Nephron progenitor cell (in vitro differentiated cells): ENCODE measurements at regions not wholly inside any gene's neighbourhood (a gene's known extent, or its start where the extent isn't known, plus 50 kb on each side); places are given as distances from the start of the nearest gene placed in this dataset.
"Not testable (repeated sequence)": the region's sequence is repeated elsewhere in the genome, so short reads cannot be mapped to it uniquely, and the experiment has no call there.

Experiments used
- DNase-seq: peaks from one replicate; pipeline ENCODE4 v3.0.0; 2021
- H3K27ac Mint-ChIP-seq: 2 replicates; pipeline ENCODE4 v1.8.0; 2021; ENCODE audit warnings: mild to moderate bottlenecking, moderate library complexity, mixed read lengths
- H3K27me3 Mint-ChIP-seq: 2 replicates; pipeline ENCODE4 v1.8.0; 2021; ENCODE audit warnings: mild to moderate bottlenecking, low read depth, mixed read lengths; ENCODE audit not compliant: poor library complexity
- H3K36me3 Mint-ChIP-seq: 2 replicates; pipeline ENCODE4 v1.8.0; 2021; ENCODE audit warnings: low read depth, mixed read lengths
- H3K4me1 Mint-ChIP-seq: 2 replicates; pipeline ENCODE4 v1.8.0; 2021; ENCODE audit warnings: mixed read lengths
- H3K4me3 Mint-ChIP-seq: 2 replicates; pipeline ENCODE4 v1.8.0; 2021; ENCODE audit warnings: mild to moderate bottlenecking, moderate library complexity, mixed read lengths
- H3K9me3 Mint-ChIP-seq: 2 replicates; pipeline ENCODE4 v1.8.0; 2021; ENCODE audit warnings: mild to moderate bottlenecking, moderate library complexity, mixed read lengths
- TF ChIP-seq, protein P1 (sequence below): fragments of 200-600 bp; sonication (generic); IDR thresholded peaks from 2 replicates; pipeline ENCODE4 v1.5.0; 2021; ENCODE audit warnings: antibody characterized with exemption

DNA sequence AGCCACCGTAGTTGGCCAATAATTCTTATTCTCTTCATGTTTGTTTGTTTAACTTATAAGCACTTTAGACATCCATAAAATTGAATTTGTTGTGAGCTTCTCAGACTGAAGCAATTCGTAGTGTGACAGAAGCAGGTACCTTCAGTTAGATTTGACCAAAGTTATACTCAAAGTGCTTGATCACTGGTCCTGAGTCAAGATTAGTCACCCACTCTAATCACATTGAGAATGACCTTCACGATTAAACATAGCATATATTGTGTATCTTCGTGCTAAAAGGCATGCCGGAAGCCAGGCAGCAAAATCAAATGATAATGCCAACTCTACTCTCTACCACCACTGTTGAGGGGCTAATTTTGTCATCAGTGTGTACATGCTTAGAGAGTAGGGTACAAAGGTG is 763.7 kb upstream of the MBL2 start:
- no peak overlapping the region for H3K4me3 Mint-ChIP-seq
- no peaks in the 10 kb centered on the region for H3K27me3 Mint-ChIP-seq
- no peaks in the 10 kb centered on the region for H3K4me1 Mint-ChIP-seq
- H3K9me3 Mint-ChIP-seq, result no peaks in the 10 kb centered on the region
- no peak overlapping the region for H3K27ac Mint-ChIP-seq
- TF ChIP-seq, protein P1, sequence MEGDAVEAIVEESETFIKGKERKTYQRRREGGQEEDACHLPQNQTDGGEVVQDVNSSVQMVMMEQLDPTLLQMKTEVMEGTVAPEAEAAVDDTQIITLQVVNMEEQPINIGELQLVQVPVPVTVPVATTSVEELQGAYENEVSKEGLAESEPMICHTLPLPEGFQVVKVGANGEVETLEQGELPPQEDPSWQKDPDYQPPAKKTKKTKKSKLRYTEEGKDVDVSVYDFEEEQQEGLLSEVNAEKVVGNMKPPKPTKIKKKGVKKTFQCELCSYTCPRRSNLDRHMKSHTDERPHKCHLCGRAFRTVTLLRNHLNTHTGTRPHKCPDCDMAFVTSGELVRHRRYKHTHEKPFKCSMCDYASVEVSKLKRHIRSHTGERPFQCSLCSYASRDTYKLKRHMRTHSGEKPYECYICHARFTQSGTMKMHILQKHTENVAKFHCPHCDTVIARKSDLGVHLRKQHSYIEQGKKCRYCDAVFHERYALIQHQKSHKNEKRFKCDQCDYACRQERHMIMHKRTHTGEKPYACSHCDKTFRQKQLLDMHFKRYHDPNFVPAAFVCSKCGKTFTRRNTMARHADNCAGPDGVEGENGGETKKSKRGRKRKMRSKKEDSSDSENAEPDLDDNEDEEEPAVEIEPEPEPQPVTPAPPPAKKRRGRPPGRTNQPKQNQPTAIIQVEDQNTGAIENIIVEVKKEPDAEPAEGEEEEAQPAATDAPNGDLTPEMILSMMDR, result no peak
- H3K36me3 Mint-ChIP-seq, result no peaks in the 10 kb centered on the region
- no peak for DNase-seq

DNA sequence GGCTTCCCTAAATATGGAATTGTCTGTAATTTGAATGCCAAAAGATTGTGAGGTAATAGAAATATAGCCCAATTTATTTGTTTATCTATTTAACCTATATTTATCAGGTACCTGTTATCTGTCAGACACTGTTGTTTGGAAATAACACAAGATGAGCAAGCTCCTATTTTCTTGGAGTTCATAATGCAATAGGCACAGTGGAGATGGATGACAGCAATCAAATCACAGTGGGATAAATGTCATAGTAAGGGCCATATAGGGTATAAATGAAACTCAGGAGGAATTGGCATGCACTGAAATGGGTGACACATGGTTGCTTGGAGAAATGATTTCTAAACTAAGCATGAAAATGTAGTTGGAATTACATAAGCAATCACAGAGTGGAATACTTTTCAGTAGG is 761.8 kb upstream of the MBL2 start:
- no peak overlapping the region for H3K27ac Mint-ChIP-seq
- no peak for DNase-seq
- TF ChIP-seq, protein P1, result no peak
- no peaks in the 10 kb centered on the region for H3K9me3 Mint-ChIP-seq
- no peaks in the 10 kb centered on the region for H3K27me3 Mint-ChIP-seq
- no peaks in the 10 kb centered on the region for H3K36me3 Mint-ChIP-seq
- H3K4me3 Mint-ChIP-seq, result no peak overlapping the region
- H3K4me1 Mint-ChIP-seq, result no peaks in the 10 kb centered on the region

DNA sequence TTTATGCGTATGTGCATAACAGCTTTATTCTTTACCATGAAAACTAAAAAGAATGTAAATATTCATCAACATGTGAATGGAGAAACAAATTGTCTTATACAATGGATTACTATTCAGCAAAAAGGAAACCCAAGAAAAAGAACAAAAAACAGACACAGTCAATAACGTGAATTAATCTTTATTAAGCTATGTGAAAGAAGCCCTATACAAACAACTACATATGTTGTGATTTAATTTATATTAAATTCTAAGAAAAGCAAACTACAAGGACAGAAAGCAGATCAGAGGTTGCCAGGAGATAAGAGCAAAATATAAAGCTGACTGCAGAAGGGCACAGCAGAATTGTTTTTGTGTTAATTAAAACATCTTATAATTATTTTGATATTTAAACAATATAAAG is 756.4 kb upstream of the MBL2 start:
- no peak for DNase-seq
- no peaks in the 10 kb centered on the region for H3K36me3 Mint-ChIP-seq
- no peaks in the 10 kb centered on the region for H3K9me3 Mint-ChIP-seq
- TF ChIP-seq, protein P1, result no peak
- no peaks in the 10 kb centered on the region for H3K4me1 Mint-ChIP-seq
- no peak overlapping the region for H3K4me3 Mint-ChIP-seq
- H3K27ac Mint-ChIP-seq, result no peak overlapping the region
- H3K27me3 Mint-ChIP-seq, result no peaks in the 10 kb centered on the region

DNA sequence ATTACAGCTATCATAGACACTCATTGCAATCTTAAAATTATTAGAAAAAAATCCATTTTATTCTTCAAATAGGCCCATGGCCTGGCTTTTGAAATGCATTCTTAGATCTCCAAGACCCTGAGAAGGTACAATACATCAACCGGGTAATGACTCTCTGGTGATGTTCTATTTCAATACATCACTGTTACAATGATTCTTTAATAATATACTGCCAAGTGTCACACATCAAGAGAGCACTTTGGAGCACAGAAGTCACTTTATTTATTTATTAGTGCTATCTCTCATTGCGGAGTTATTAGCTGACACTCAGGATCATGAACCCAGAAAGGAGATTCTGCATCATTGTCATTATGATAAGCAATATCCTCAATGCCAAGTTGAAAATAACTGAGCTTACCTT is 748.5 kb upstream of the MBL2 start:
- H3K27me3 Mint-ChIP-seq, result no peaks in the 10 kb centered on the region
- no peaks in the 10 kb centered on the region for H3K4me1 Mint-ChIP-seq
- H3K9me3 Mint-ChIP-seq, result peaks cover 23% of the 10 kb centered on the region
- no peak overlapping the region for H3K4me3 Mint-ChIP-seq
- TF ChIP-seq, protein P1, result no peak
- H3K27ac Mint-ChIP-seq, result no peak overlapping the region
- DNase-seq, result no peak
- H3K36me3 Mint-ChIP-seq, result no peaks in the 10 kb centered on the region

DNA sequence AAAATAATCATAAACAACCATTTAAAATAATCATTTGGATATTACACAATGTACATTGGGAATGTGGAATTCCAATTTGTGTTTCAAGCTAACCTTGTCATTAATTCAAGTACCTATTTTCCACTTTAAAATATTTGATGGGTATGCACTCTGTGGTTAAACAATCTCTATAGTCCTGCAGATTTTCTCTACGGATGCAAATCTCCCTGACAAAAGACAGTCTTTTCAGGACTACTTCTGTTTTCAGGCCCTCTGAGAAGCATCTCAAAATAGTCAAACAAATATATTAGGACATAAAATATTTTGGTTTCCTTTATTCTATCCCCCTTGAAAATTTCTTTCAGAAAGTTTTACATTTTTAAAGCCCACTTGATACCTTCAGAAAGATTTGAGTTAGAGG is 735.6 kb upstream of the MBL2 start:
- Mint-ChIP-seq H3K27me3 (peaks cover 3% of the 10 kb centered on the region), H3K27ac (no peak overlapping the region), H3K9me3 (no peaks in the 10 kb centered on the region), H3K4me3 (no peak overlapping the region), H3K4me1 (no peaks in the 10 kb centered on the region), H3K36me3 (no peaks in the 10 kb centered on the region)
- TF ChIP-seq, protein P1, result no peak
- no peak for DNase-seq

DNA sequence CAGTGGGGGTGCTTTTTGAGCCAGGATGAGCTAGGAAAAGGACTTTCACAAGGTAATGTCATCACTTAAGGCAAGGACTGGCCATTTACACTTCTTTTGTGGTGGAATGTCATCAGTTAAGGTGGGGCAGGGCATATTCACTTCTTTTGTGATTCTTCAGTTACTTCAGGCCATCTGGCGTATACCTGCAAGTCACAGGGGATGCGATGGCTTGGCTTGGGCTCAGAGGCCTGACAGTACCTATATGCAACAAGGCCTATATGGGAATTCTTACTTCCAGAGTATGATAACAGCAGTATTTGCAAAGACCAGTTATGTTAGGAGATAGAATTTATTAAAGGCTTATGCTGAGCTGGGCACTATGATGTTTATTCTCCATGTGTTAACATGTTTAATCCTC is 731.9 kb upstream of the MBL2 start:
- not testable (repeated sequence) for H3K27me3 Mint-ChIP-seq, H3K4me1 Mint-ChIP-seq, H3K4me3 Mint-ChIP-seq, H3K36me3 Mint-ChIP-seq, DNase-seq, H3K27ac Mint-ChIP-seq
- H3K9me3 Mint-ChIP-seq, result peaks cover 18% of the 10 kb centered on the region
